PC-3 (cell line): ENCODE measurements at regions not wholly inside any gene's neighbourhood (a gene's known extent, or its start where the extent isn't known, plus 50 kb on each side); places are given as distances from the start of the nearest gene placed in this dataset.

Experiments
- ATAC-seq: fragments of 200-7000 bp; cut with Tn5 transposase; 2 replicates; pipeline ENCODE4 v1.9.1; 2020; ENCODE audit warnings: mild to moderate bottlenecking, moderate library complexity
- BruUV-seq: library from RNA; stranded (reverse); fragments of 400-500 nt; replicated peaks from 2 replicates; lab custom pipeline; 2021; lab: Mats Ljungman, UMichigan
- CTCF ChIA-PET: fragments of 300-600 bp; sonication (Branson Sonifier 250); formaldehyde crosslinking; loops from one replicate; lab custom pipeline; 2022; ENCODE audit warnings: antibody characterized with exemption; lab: Charles Lee
- POLR2A ChIA-PET: fragments of 300-600 bp; sonication (Branson Sonifier 250); formaldehyde crosslinking; loops from one replicate; lab custom pipeline; 2022; ENCODE audit warnings: antibody characterized with exemption; ENCODE audit not compliant: unreplicated experiment; lab: Charles Lee
- DNase-seq: peaks from one replicate; pipeline ENCODE4 v3.0.0-alpha.2; 2015
- H2AFZ ChIP-seq: fragments of 300-600 bp; sonication (generic); 2 replicates; pipeline ENCODE4 v1.6.0; 2016; ENCODE audit warnings: antibody characterized with exemption, low read length
- H3F3A ChIP-seq: fragments of 300-600 bp; sonication (generic); one replicate; pipeline ENCODE4 v1.6.0; 2017; ENCODE audit warnings: antibody characterized with exemption, low read length, control low read depth, mild to moderate bottlenecking; ENCODE audit not compliant: unreplicated experiment
- H3K27ac ChIP-seq: fragments of 300-600 bp; sonication (generic); 2 replicates; pipeline ENCODE4 v1.5.1; 2016; ENCODE audit warnings: mild to moderate bottlenecking, low read length
- H3K27me3 ChIP-seq: fragments of 300-600 bp; sonication (generic); 2 replicates; pipeline ENCODE4 v1.6.1; 2016; ENCODE audit warnings: low read length, mixed read lengths
- H3K36me3 ChIP-seq: fragments of 300-600 bp; sonication (generic); 2 replicates; pipeline ENCODE4 v1.6.1; 2016; ENCODE audit warnings: low read depth, mixed run types, low read length, mixed read lengths
- H3K4me1 ChIP-seq: fragments of 300-600 bp; sonication (generic); 2 replicates; pipeline ENCODE4 v1.5.1; 2016; ENCODE audit warnings: low read length; ENCODE audit not compliant: insufficient read depth
- H3K4me2 ChIP-seq: fragments of 300-600 bp; sonication (generic); 2 replicates; pipeline ENCODE4 v1.6.0; 2016; ENCODE audit warnings: low read length
- H3K4me3 ChIP-seq: fragments of 300-600 bp; sonication (generic); 2 replicates; pipeline ENCODE4 v1.5.1; 2016; ENCODE audit warnings: mild to moderate bottlenecking, low read length, mixed read lengths
- H3K79me2 ChIP-seq: fragments of 300-600 bp; sonication (generic); 2 replicates; pipeline ENCODE4 v1.6.1; 2017; ENCODE audit warnings: low read length, mixed read lengths
- H3K9ac ChIP-seq: fragments of 300-600 bp; sonication (generic); 2 replicates; pipeline ENCODE4 v1.6.0; 2016; ENCODE audit warnings: mild to moderate bottlenecking, low read length
- H3K9me2 ChIP-seq: fragments of 300-600 bp; sonication (generic); replicated peaks from 2 replicates; pipeline ENCODE4 v1.6.1; 2016; ENCODE audit warnings: mixed run types, low read length, mixed read lengths
- H3K9me3 ChIP-seq: fragments of 300-600 bp; sonication (generic); 2 replicates; pipeline ENCODE4 v1.6.1; 2016; ENCODE audit warnings: low read length, mixed read lengths
- H4K20me1 ChIP-seq: fragments of 300-600 bp; sonication (generic); 2 replicates; pipeline ENCODE4 v1.6.1; 2016; ENCODE audit warnings: low read length, mixed read lengths
- CTCF ChIP-seq: fragments of 300-600 bp; sonication (generic); conservative IDR thresholded peaks from 2 replicates; pipeline ENCODE4 v1.5.1; 2017; ENCODE audit warnings: antibody characterized with exemption, low read depth, mild to moderate bottlenecking, low read length
- EZH2 ChIP-seq: fragments of 300-600 bp; sonication (generic); IDR thresholded peaks from one replicate; pipeline ENCODE4 v1.6.1; 2017; ENCODE audit warnings: antibody characterized with exemption, mild to moderate bottlenecking, low read length; ENCODE audit not compliant: unreplicated experiment
- EZH2phosphoT487 ChIP-seq: fragments of 300-600 bp; sonication (generic); IDR thresholded peaks from 2 replicates; pipeline ENCODE4 v1.6.1; 2018; ENCODE audit warnings: mild to moderate bottlenecking, antibody characterized with exemption, low read length, borderline replicate concordance
- intact Hi-C: fragments of 100-400 bp; cut with micrococcal nuclease; formaldehyde crosslinking; loops from 2 replicates; pipeline ENCODE4 v1.9.0; 2023

DNA sequence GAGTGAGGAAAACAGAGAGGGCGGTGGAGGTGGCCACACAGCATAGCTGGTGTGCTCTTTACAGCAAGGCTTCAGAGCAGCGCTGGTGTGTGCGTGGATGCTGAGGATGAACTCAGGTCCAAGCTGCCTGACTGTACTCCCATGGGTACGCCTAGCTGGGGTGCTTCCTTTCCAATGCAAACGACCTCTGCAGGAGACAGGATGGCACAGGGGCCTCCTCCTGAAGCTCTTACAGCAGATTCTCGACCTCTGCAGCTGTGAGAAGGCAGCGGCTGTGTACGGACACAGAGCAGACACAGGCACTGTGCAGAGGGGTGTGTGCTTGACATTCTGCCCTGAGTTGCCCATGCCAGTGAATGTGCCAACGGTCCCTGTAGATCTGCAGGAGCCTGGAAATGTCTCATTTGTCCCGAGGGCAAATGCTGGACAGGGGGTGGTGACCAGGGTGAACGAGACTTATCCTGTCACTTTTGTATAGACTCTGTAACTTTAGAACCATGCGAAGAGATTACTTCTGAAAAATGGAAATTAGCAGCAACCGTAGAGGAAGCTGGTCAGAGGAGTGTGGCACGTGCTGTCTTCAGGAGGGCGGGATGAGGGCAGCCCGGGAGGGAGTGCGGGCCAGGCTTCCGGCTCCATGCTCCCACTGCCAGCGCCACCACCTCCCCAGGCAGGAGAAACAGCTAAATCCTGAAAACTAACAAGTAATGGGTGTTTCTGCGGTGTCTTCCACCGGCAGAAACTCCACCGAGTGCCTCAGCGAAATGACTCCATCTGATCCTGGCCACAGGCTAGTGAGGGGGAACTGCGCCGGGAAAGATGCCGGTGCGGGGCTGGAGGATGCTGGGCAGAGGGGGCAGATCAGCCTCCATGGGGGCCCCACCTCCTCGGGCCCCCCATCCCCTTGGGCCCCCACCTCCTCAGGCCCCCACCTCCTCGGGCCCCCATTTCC, 120.9 kb upstream of the RPS6KA2 start:
- POLR2A ChIA-PET, result no interaction called here

DNA sequence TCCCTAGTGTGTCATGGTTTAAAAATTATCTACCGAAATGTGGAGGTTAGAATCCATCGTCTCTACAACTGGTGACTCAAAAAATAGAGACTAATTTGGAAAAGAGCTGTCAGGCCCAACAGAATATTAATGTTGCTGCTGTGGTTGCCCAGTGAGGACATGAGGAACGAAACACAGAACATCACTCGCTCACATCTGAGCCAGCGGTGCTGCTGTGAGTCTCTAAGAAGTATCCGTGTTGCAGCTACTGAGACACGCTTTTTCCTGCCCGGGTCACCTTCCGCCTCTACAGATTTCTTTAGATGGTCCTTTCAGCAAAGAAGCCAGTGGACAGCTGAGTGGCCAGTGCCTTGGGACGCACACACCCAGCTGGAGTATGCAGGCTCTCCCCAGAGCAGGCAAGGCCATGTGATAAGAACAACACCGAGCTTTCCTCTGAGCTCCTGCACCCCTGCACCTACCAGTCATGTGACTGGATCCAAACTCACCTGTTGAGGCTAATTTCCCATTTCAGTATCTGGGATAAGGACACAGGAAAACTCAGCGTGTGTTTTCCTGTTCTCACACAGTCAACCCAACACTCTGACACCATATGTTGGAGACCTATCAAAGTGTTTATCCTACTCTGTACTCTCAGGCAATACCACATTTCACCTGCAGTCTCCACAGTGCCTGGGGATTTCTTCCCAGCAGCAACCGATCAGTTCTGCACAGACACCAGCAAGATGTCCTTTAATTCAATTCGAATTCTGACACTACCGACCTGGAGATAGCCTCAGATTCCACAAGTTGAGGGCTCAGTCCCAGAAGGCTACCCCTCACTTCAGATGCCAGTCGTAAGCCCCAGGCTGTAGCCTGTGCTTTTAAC, 119.0 kb upstream of the RPS6KA2 start:
- Histone ChIP-seq H3K9ac (no peak overlapping the region), H3K9me2 (no peaks in the 10 kb centered on the region), H3K9me3 (no peaks in the 10 kb centered on the region), H3K79me2 (no peaks in the 10 kb centered on the region), H4K20me1 (no peaks in the 10 kb centered on the region), H3K27ac (no peak overlapping the region), H3F3A (no peaks in the 10 kb centered on the region), H3K4me1 (no peaks in the 10 kb centered on the region), H3K27me3 (no peaks in the 10 kb centered on the region), H3K4me2 (no peak overlapping the region), H3K36me3 (no peaks in the 10 kb centered on the region), H2AFZ (no peak overlapping the region), H3K4me3 (no peak overlapping the region)
- DNase-seq, result no peak
- no TSS peak for BruUV-seq
- ChIA-PET CTCF (no interaction called here), POLR2A (no interaction called here)
- intact Hi-C loops, result no loop called here
- TF ChIP-seq EZH2phosphoT487 (no peak), EZH2 (no peak), CTCF (no peak)
- no peak for ATAC-seq

More for the DNA sequence above, 120.9 kb upstream of the RPS6KA2 start:
- no peaks in the 10 kb centered on the region for H3F3A ChIP-seq
- no peak overlapping the region for H3K27ac ChIP-seq
- ATAC-seq (peak; percentile 33), DNase-seq (no peak)
- no peak overlapping the region for H3K9ac ChIP-seq
- H3K79me2 ChIP-seq, result no peaks in the 10 kb centered on the region
- H2AFZ ChIP-seq, result no peak overlapping the region
- no peaks in the 10 kb centered on the region for H3K9me3 ChIP-seq
- intact Hi-C loops, result no loop called here
- CTCF ChIA-PET, result no interaction called here
- TF ChIP-seq EZH2 (no peak), EZH2phosphoT487 (no peak), CTCF (no peak)
- H3K27me3 ChIP-seq, result no peaks in the 10 kb centered on the region
- no peaks in the 10 kb centered on the region for H4K20me1 ChIP-seq
- no peak overlapping the region for H3K4me2 ChIP-seq
- no peaks in the 10 kb centered on the region for H3K4me1 ChIP-seq
- H3K4me3 ChIP-seq, result no peak overlapping the region
- H3K36me3 ChIP-seq, result no peaks in the 10 kb centered on the region
- H3K9me2 ChIP-seq, result no peaks in the 10 kb centered on the region
- no TSS peak for BruUV-seq
